A673 (cell line): ENCODE measurements at regions not wholly inside any gene's neighbourhood (a gene's known extent, or its start where the extent isn't known, plus 50 kb on each side); places are given as distances from the start of the nearest gene placed in this dataset.

Experiments
- EZH2 ChIP-seq: fragments of 200-600 bp; sonication (generic); IDR thresholded peaks from 2 replicates; pipeline ENCODE4 v1.6.1; 2017; ENCODE audit warnings: borderline replicate concordance, low read depth, mild to moderate bottlenecking, mixed read lengths, antibody characterized with exemption, low read length; ENCODE audit not compliant: poor library complexity, severe bottlenecking
- TF ChIP-seq, protein P1 (sequence below): fragments of 300-800, 200-600 bp; sonication (generic); conservative IDR thresholded peaks from 2 replicates; pipeline ENCODE4 v1.5.1; 2017; ENCODE audit warnings: low read depth, mild to moderate bottlenecking, antibody characterized with exemption, low read length, moderate library complexity, mixed read lengths

- TF ChIP-seq, protein P1, sequence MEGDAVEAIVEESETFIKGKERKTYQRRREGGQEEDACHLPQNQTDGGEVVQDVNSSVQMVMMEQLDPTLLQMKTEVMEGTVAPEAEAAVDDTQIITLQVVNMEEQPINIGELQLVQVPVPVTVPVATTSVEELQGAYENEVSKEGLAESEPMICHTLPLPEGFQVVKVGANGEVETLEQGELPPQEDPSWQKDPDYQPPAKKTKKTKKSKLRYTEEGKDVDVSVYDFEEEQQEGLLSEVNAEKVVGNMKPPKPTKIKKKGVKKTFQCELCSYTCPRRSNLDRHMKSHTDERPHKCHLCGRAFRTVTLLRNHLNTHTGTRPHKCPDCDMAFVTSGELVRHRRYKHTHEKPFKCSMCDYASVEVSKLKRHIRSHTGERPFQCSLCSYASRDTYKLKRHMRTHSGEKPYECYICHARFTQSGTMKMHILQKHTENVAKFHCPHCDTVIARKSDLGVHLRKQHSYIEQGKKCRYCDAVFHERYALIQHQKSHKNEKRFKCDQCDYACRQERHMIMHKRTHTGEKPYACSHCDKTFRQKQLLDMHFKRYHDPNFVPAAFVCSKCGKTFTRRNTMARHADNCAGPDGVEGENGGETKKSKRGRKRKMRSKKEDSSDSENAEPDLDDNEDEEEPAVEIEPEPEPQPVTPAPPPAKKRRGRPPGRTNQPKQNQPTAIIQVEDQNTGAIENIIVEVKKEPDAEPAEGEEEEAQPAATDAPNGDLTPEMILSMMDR, result no peak
- TF ChIP-seq EZH2, result no peak
These were observed 439.3 kb downstream of the NPHP4 start for GRCh38 chr1:5552787-5553484.
